Ascending aorta (tissue), 2 donors: ENCODE measurements at regions not wholly inside any gene's neighbourhood (a gene's known extent, or its start where the extent isn't known, plus 50 kb on each side); places are given as distances from the start of the nearest gene placed in this dataset.
"Not testable (repeated sequence)": the region's sequence is repeated elsewhere in the genome, so short reads cannot be mapped to it uniquely, and the experiment has no call there.

ENCODE experiments used
- DNase-seq, 2 donors: peaks; one replicate each; pipeline ENCODE4 v3.0.0-alpha.2; 2019; ENCODE audit warnings: low spot score in 2 of 2
- H3K27ac ChIP-seq, 2 donors: fragments of 200-600 bp; sonication (generic); one replicate each; pipeline ENCODE4 v1.5.1; 2016 to 2017; ENCODE audit warnings: mild to moderate bottlenecking in 1 of 2
- H3K27me3 ChIP-seq: fragments of 200-600 bp; sonication (generic); one replicate; pipeline ENCODE4 v1.5.1; 2017
- H3K36me3 ChIP-seq, 2 donors: fragments of 200-600 bp; sonication (generic); one replicate each; pipeline ENCODE4 v1.5.1; 2016
- H3K4me1 ChIP-seq, 2 donors: fragments of 200-600 bp; sonication (generic); one replicate each; pipeline ENCODE4 v1.5.1; 2016 to 2017; ENCODE audit warnings: mild to moderate bottlenecking in 1 of 2
- H3K4me3 ChIP-seq, 2 donors: fragments of 200-600 bp; sonication (generic); one replicate each; pipeline ENCODE4 v1.5.1; 2016 to 2017; ENCODE audit warnings: mild to moderate bottlenecking in 1 of 2
- H3K9me3 ChIP-seq, 2 donors: fragments of 200-600 bp; sonication (generic); one replicate each; pipeline ENCODE4 v1.5.1; 2016
- CTCF ChIP-seq, 3 experiments: fragments of 200-600 bp in 2 of 3; fragments of 450-650 bp in 1 of 3; sonication (generic) in 2 of 3; IDR thresholded peaks; one replicate each; pipeline ENCODE4 v1.5.1; 2016 to 2019; ENCODE audit warnings: antibody characterized with exemption in 3 of 3, mild to moderate bottlenecking in 1 of 3, moderate library complexity in 1 of 3
- intact Hi-C: fragments of 100-400 bp; cut with DNase I; formaldehyde crosslinking; loops from one replicate; pipeline ENCODE4 v1.15.1; 2023

- Histone ChIP-seq H3K9me3 (peaks cover 0 to 7% of the 10 kb centered on the region in 2 donors), H3K27me3 (no peaks in the 10 kb centered on the region), H3K4me1 (no peaks in the 10 kb centered on the region), H3K27ac (no peak overlapping the region), H3K36me3 (no peaks in the 10 kb centered on the region), H3K4me3 (no peak overlapping the region)
- DNase-seq = no peak
- TF ChIP-seq CTCF (IDR thresholded peaks at IDR 0.05) = no peak
- intact Hi-C loops = no loop called here
These were observed 268.6 kb downstream of the SV2B start for GRCh38 chr15:91368611-91369010.

- intact Hi-C loops = no loop called here
- no peak for TF ChIP-seq CTCF (IDR thresholded peaks at IDR 0.05)
- Histone ChIP-seq H3K27me3 (no peaks in the 10 kb centered on the region), H3K27ac (no peak overlapping the region), H3K4me3 (no peak overlapping the region), H3K9me3 (peaks cover 0 to 7% of the 10 kb centered on the region in 2 donors), H3K36me3 (no peaks in the 10 kb centered on the region), H3K4me1 (no peaks in the 10 kb centered on the region)
- DNase-seq = no peak
These were observed 269.8 kb downstream of the SV2B start for GRCh38 chr15:91369823-91370222.

GRCh38 chr15:91371345-91371744 lies 271.3 kb downstream of the SV2B start:
- H3K27ac ChIP-seq, DNase-seq, H3K4me3 ChIP-seq, intact Hi-C loops, H3K4me1 ChIP-seq, H3K36me3 ChIP-seq, H3K27me3 ChIP-seq, H3K9me3 ChIP-seq: not testable (repeated sequence)

- H3K9me3 ChIP-seq = peaks cover 0 to 7% of the 10 kb centered on the region in 2 donors
- no peaks in the 10 kb centered on the region for H3K27me3 ChIP-seq
- H3K27ac ChIP-seq = no peak overlapping the region
- H3K4me3 ChIP-seq = no peak overlapping the region
- no peaks in the 10 kb centered on the region for H3K4me1 ChIP-seq
- no peak for DNase-seq
- no peaks in the 10 kb centered on the region for H3K36me3 ChIP-seq
- TF ChIP-seq CTCF (IDR thresholded peaks at IDR 0.05) = no peak
- intact Hi-C loops = no loop called here
These were observed 274.3 kb downstream of the SV2B start for GRCh38 chr15:91374336-91374735.

GRCh38 chr15:91376038-91376437 lies 276.0 kb downstream of the SV2B start:
- DNase-seq = no peak
- Histone ChIP-seq H3K4me3 (no peak overlapping the region), H3K4me1 (no peaks in the 10 kb centered on the region), H3K27me3 (no peaks in the 10 kb centered on the region), H3K9me3 (peaks cover 0 to 7% of the 10 kb centered on the region in 2 donors), H3K27ac (no peak overlapping the region), H3K36me3 (no peaks in the 10 kb centered on the region)
- intact Hi-C loops = no loop called here
- no peak for TF ChIP-seq CTCF (IDR thresholded peaks at IDR 0.05)

- no peaks in the 10 kb centered on the region for H3K9me3 ChIP-seq
- intact Hi-C loops = no loop called here
- H3K27me3 ChIP-seq = no peaks in the 10 kb centered on the region
- no peaks in the 10 kb centered on the region for H3K36me3 ChIP-seq
- no peak for TF ChIP-seq CTCF (IDR thresholded peaks at IDR 0.05)
- H3K4me3 ChIP-seq = no peak overlapping the region
- DNase-seq = no peak
- no peak overlapping the region for H3K27ac ChIP-seq
- H3K4me1 ChIP-seq = no peaks in the 10 kb centered on the region
These were observed 280.1 kb downstream of the SV2B start for GRCh38 chr15:91380114-91380513.
